Ectodermal cell (in vitro differentiated cells): ENCODE measurements at regions not wholly inside any gene's neighbourhood (a gene's known extent, or its start where the extent isn't known, plus 50 kb on each side); places are given as distances from the start of the nearest gene placed in this dataset.

Experiments used
- H3K27ac ChIP-seq: 2 replicates; pipeline ENCODE4 v1.7.0; 2013; ENCODE audit warnings: mild to moderate bottlenecking, low read depth, low read length; ENCODE audit not compliant: insufficient read depth, poor library complexity, severe bottlenecking
- H3K27me3 ChIP-seq: 2 replicates; pipeline ENCODE4 v1.7.0; 2013; ENCODE audit warnings: mild to moderate bottlenecking, low read length; ENCODE audit not compliant: insufficient read depth, control insufficient read depth, poor library complexity, severe bottlenecking
- H3K36me3 ChIP-seq: one replicate; pipeline ENCODE4 v1.7.0; 2013; ENCODE audit warnings: low read length; ENCODE audit not compliant: control insufficient read depth, insufficient read depth
- H3K4me1 ChIP-seq: one replicate; pipeline ENCODE4 v1.7.0; 2013; ENCODE audit warnings: low read length; ENCODE audit not compliant: control insufficient read depth, insufficient read depth
- H3K4me3 ChIP-seq: 2 replicates; pipeline ENCODE4 v1.7.0; 2013; ENCODE audit warnings: low read depth, low read length, control low read depth; ENCODE audit not compliant: insufficient read depth
- H3K9me3 ChIP-seq: 2 replicates; pipeline ENCODE4 v1.7.0; 2013; ENCODE audit warnings: mild to moderate bottlenecking, low read length, moderate library complexity; ENCODE audit not compliant: control insufficient read depth
- WGBS, 2 experiments: methylation state at CpG; one replicate each; pipeline ENCODE4 v1.1.7; 2013; ENCODE audit warnings: missing lambda C conversion rate in 2 of 2; 5-methylcytosine and 5-hydroxymethylcytosine counted together

- Histone ChIP-seq H3K4me3 (no peak overlapping the region), H3K4me1 (no peaks in the 10 kb centered on the region), H3K9me3 (no peaks in the 10 kb centered on the region), H3K36me3 (no peaks in the 10 kb centered on the region), H3K27me3 (no peaks in the 10 kb centered on the region), H3K27ac (no peak overlapping the region)
- 93 to 94% methylated on average over 6 of the region's 6 CpGs for WGBS, 2 experiments
Measured at GRCh38 chr15:61403884-61404283, 174.8 kb upstream of the RORA start.

- Histone ChIP-seq H3K27me3 (no peaks in the 10 kb centered on the region), H3K4me1 (no peaks in the 10 kb centered on the region), H3K4me3 (no peak overlapping the region), H3K27ac (no peak overlapping the region), H3K9me3 (no peaks in the 10 kb centered on the region), H3K36me3 (no peaks in the 10 kb centered on the region)
- 92 to 95% methylated on average over 6 of the region's 6 CpGs for WGBS, 2 experiments
Measured at GRCh38 chr15:61401903-61402698, 173.0 kb upstream of the RORA start.

- Histone ChIP-seq H3K4me1 (no peaks in the 10 kb centered on the region), H3K27me3 (no peaks in the 10 kb centered on the region), H3K36me3 (no peaks in the 10 kb centered on the region), H3K27ac (no peak overlapping the region), H3K9me3 (no peaks in the 10 kb centered on the region), H3K4me3 (no peak overlapping the region)
Measured at GRCh38 chr15:61398310-61398709, 169.2 kb upstream of the RORA start.

GRCh38 chr15:61396235-61396919 lies 167.3 kb upstream of the RORA start:
- Histone ChIP-seq H3K9me3 (no peaks in the 10 kb centered on the region), H3K27me3 (no peaks in the 10 kb centered on the region), H3K36me3 (no peaks in the 10 kb centered on the region), H3K4me1 (no peaks in the 10 kb centered on the region), H3K4me3 (no peak overlapping the region), H3K27ac (no peak overlapping the region)
- 94 to 100% methylated on average over 3 to 5 of the region's 5 CpGs for WGBS, 2 experiments

GRCh38 chr15:61393949-61394348 lies 164.8 kb upstream of the RORA start:
- H3K4me1 ChIP-seq = no peaks in the 10 kb centered on the region
- H3K27ac ChIP-seq = no peak overlapping the region
- H3K4me3 ChIP-seq = no peak overlapping the region
- H3K36me3 ChIP-seq = no peaks in the 10 kb centered on the region
- 86 to 91% methylated on average over 3 of the region's 3 CpGs for WGBS, 2 experiments
- H3K9me3 ChIP-seq = no peaks in the 10 kb centered on the region
- no peaks in the 10 kb centered on the region for H3K27me3 ChIP-seq

- Histone ChIP-seq H3K9me3 (no peaks in the 10 kb centered on the region), H3K36me3 (no peaks in the 10 kb centered on the region), H3K27me3 (no peaks in the 10 kb centered on the region), H3K4me3 (no peak overlapping the region), H3K27ac (no peak overlapping the region), H3K4me1 (no peaks in the 10 kb centered on the region)
- 90 to 94% methylated on average over 2 to 3 of the region's 3 CpGs for WGBS, 2 experiments
Measured at GRCh38 chr15:61393524-61393923, 164.4 kb upstream of the RORA start.

- no peaks in the 10 kb centered on the region for H3K27me3 ChIP-seq
- H3K27ac ChIP-seq = no peak overlapping the region
Measured at GRCh38 chr15:61390138-61390537, 161.0 kb upstream of the RORA start.

GRCh38 chr15:61389334-61390028 lies 160.4 kb upstream of the RORA start:
- Histone ChIP-seq H3K27me3 (no peaks in the 10 kb centered on the region), H3K36me3 (no peaks in the 10 kb centered on the region), H3K9me3 (no peaks in the 10 kb centered on the region), H3K4me1 (no peaks in the 10 kb centered on the region), H3K27ac (no peak overlapping the region), H3K4me3 (no peak overlapping the region)
- 95% methylated on average over 6 of the region's 6 CpGs for WGBS, 2 experiments

More at GRCh38 chr15:61390138-61390537, 161.0 kb upstream of the RORA start:
- Histone ChIP-seq H3K4me3 (no peak overlapping the region), H3K9me3 (no peaks in the 10 kb centered on the region), H3K4me1 (no peaks in the 10 kb centered on the region), H3K36me3 (no peaks in the 10 kb centered on the region)

- Histone ChIP-seq H3K27me3 (no peaks in the 10 kb centered on the region), H3K4me3 (no peak overlapping the region), H3K27ac (no peak overlapping the region), H3K36me3 (no peaks in the 10 kb centered on the region), H3K9me3 (no peaks in the 10 kb centered on the region), H3K4me1 (no peaks in the 10 kb centered on the region)
Measured at GRCh38 chr15:61387675-61388074, 158.6 kb upstream of the RORA start.

- Histone ChIP-seq H3K4me3 (no peak overlapping the region), H3K36me3 (no peaks in the 10 kb centered on the region), H3K27ac (no peak overlapping the region), H3K9me3 (no peaks in the 10 kb centered on the region), H3K27me3 (no peaks in the 10 kb centered on the region), H3K4me1 (no peaks in the 10 kb centered on the region)
- 84 to 90% methylated on average over 2 of the region's 2 CpGs for WGBS, 2 experiments
Measured at GRCh38 chr15:61383421-61383820, 154.3 kb upstream of the RORA start.
